MM.1S (cell line): ENCODE measurements at regions not wholly inside any gene's neighbourhood (a gene's known extent, or its start where the extent isn't known, plus 50 kb on each side); places are given as distances from the start of the nearest gene placed in this dataset.

Experiments
- CTCF ChIP-seq: fragments of 300-600 bp; sonication (generic); IDR thresholded peaks from 2 replicates; pipeline ENCODE4 v1.5.1; 2016; ENCODE audit warnings: antibody characterized with exemption, low read length, mixed read lengths
- EZH2phosphoT487 ChIP-seq: fragments of 300-600 bp; sonication (generic); IDR thresholded peaks from 2 replicates; pipeline ENCODE4 v1.6.1; 2018; ENCODE audit warnings: antibody characterized with exemption, low read length

- TF ChIP-seq EZH2phosphoT487 (no peak), CTCF (no peak)
Measured at GRCh38 chr6:122140031-122140430, 259.4 kb upstream of the HSF2 start.
